Omental fat pad (tissue), 3 donors: ENCODE measurements at regions not wholly inside any gene's neighbourhood (a gene's known extent, or its start where the extent isn't known, plus 50 kb on each side); places are given as distances from the start of the nearest gene placed in this dataset.

ENCODE experiments used
- ATAC-seq: fragments of 150-250 bp; one replicate; pipeline ENCODE4 v1.9.1; 2016; ENCODE audit warnings: mild to moderate bottlenecking, moderate library complexity; ENCODE audit not compliant: low FRiP score
- DNase-seq: peaks from one replicate; pipeline ENCODE4 v3.0.0-alpha.2; 2019; ENCODE audit warnings: low spot score
- CTCF ChIP-seq, 3 donors: fragments of 450-650 bp; IDR thresholded peaks; one replicate each; pipeline ENCODE4 v1.5.1; 2016 to 2017; ENCODE audit warnings: antibody characterized with exemption in 3 of 3, mild to moderate bottlenecking in 3 of 3, moderate library complexity in 2 of 3

- DNase-seq = no peak
- no peak for ATAC-seq
- no peak for TF ChIP-seq CTCF (IDR thresholded peaks at IDR 0.05)
Observed at GRCh38 chr4:156073976-156074375, 120.3 kb upstream of the CTSO start.

- DNase-seq (no peak), ATAC-seq (no peak)
- no peak for TF ChIP-seq CTCF (IDR thresholded peaks at IDR 0.05)
Observed at GRCh38 chr4:156060661-156061060, 107.0 kb upstream of the CTSO start.

- TF ChIP-seq CTCF (IDR thresholded peaks at IDR 0.05) = no peak
- DNase-seq (no peak), ATAC-seq (no peak)
Observed at GRCh38 chr4:156053174-156053573, 99.5 kb upstream of the CTSO start.

- DNase-seq = no peak
- no peak for ATAC-seq
- TF ChIP-seq CTCF (IDR thresholded peaks at IDR 0.05) = no peak
Observed at GRCh38 chr4:156052116-156052515, 98.5 kb upstream of the CTSO start.

- no peak for TF ChIP-seq CTCF (IDR thresholded peaks at IDR 0.05)
- DNase-seq (no peak), ATAC-seq (no peak)
Observed at GRCh38 chr4:156038772-156039171, 85.1 kb upstream of the CTSO start.

- no peak for DNase-seq
- no peak for TF ChIP-seq CTCF (IDR thresholded peaks at IDR 0.05)
- ATAC-seq = no peak
Observed at GRCh38 chr4:156036496-156036895, 82.8 kb upstream of the CTSO start.

GRCh38 chr4:156029691-156030090 is 76.0 kb upstream of the CTSO start:
- ATAC-seq (no peak), DNase-seq (no peak)
- TF ChIP-seq CTCF (IDR thresholded peaks at IDR 0.05) = no peak
